ENCODE measurements at regions not wholly inside any gene's neighbourhood (a gene's known extent, or its start where the extent isn't known, plus 50 kb on each side); places are given as distances from the start of the nearest gene placed in this dataset.

DNA sequence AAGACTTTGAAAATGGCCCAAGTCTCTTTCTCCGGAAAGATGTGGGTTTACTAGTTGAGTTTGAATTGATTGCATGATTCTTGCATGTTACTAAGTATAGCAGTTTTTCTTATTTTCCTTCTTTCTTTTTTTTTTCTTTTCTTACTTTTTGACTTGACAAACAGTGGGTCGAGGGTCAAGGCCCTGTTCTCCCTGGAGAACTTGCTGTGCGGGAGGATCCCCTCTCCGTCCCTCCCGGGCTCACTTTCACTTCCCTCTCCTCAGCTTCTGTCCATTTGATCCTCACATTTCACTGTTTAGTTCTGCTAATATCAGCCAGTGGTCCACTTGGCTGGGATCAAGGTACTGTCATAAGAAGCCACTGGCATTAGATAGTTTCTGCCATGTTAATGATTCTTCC is 767.4 kb downstream of the TDRD15 start:
- TF ChIP-seq, protein P1, sequence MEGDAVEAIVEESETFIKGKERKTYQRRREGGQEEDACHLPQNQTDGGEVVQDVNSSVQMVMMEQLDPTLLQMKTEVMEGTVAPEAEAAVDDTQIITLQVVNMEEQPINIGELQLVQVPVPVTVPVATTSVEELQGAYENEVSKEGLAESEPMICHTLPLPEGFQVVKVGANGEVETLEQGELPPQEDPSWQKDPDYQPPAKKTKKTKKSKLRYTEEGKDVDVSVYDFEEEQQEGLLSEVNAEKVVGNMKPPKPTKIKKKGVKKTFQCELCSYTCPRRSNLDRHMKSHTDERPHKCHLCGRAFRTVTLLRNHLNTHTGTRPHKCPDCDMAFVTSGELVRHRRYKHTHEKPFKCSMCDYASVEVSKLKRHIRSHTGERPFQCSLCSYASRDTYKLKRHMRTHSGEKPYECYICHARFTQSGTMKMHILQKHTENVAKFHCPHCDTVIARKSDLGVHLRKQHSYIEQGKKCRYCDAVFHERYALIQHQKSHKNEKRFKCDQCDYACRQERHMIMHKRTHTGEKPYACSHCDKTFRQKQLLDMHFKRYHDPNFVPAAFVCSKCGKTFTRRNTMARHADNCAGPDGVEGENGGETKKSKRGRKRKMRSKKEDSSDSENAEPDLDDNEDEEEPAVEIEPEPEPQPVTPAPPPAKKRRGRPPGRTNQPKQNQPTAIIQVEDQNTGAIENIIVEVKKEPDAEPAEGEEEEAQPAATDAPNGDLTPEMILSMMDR (IDR thresholded peaks at IDR 0.05) = no peak
- no peak for TF ChIP-seq POLR2A (IDR thresholded peaks at IDR 0.05)
- TF ChIP-seq EP300 (IDR thresholded peaks at IDR 0.05) = no peak
